ENCODE measurements at regions not wholly inside any gene's neighbourhood (a gene's known extent, or its start where the extent isn't known, plus 50 kb on each side); places are given as distances from the start of the nearest gene placed in this dataset.
"Not testable (repeated sequence)": the region's sequence is repeated elsewhere in the genome, so short reads cannot be mapped to it uniquely, and the experiment has no call there.

GRCh38 chr1:143842058-143842457 lies 129.7 kb downstream of the FAM72C start:
- DNase-seq (ENCODE audit: low read depth in 2 of 3, low spot score in 2 of 3), result not testable (repeated sequence)

GRCh38 chr1:143839182-143839581 lies 132.6 kb downstream of the FAM72C start:
- DNase-seq (ENCODE audit: low read depth in 2 of 3, low spot score in 2 of 3), result not testable (repeated sequence)

- not testable (repeated sequence) for DNase-seq (ENCODE audit: low read depth in 2 of 3, low spot score in 2 of 3)
These were observed 133.2 kb downstream of the FAM72C start for GRCh38 chr1:143838598-143838929.

- DNase-seq (ENCODE audit: low read depth in 2 of 3, low spot score in 2 of 3), result not testable (repeated sequence)
These were observed 133.7 kb downstream of the FAM72C start for GRCh38 chr1:143837924-143838597.

- DNase-seq (ENCODE audit: low read depth in 2 of 3, low spot score in 2 of 3), result not testable (repeated sequence)
These were observed 138.4 kb downstream of the FAM72C start for GRCh38 chr1:143833376-143833775.

GRCh38 chr1:143832379-143832716 lies 139.4 kb downstream of the FAM72C start:
- DNase-seq (ENCODE audit: low read depth in 2 of 3, low spot score in 2 of 3), result not testable (repeated sequence)

- DNase-seq (ENCODE audit: low read depth in 2 of 3, low spot score in 2 of 3), result not testable (repeated sequence)
These were observed 140.1 kb downstream of the FAM72C start for GRCh38 chr1:143831479-143832378.

GRCh38 chr1:143826162-143826561 lies 145.6 kb downstream of the FAM72C start:
- DNase-seq (ENCODE audit: low read depth in 2 of 3, low spot score in 2 of 3), result not testable (repeated sequence)

GRCh38 chr1:143824266-143824665 lies 147.5 kb downstream of the FAM72C start:
- not testable (repeated sequence) for DNase-seq (ENCODE audit: low read depth in 2 of 3, low spot score in 2 of 3)

- not testable (repeated sequence) for DNase-seq (ENCODE audit: low read depth in 2 of 3, low spot score in 2 of 3)
These were observed 151.7 kb downstream of the FAM72C start for GRCh38 chr1:143820058-143820457.

GRCh38 chr1:143816369-143816768 lies 155.4 kb downstream of the FAM72C start:
- not testable (repeated sequence) for DNase-seq (ENCODE audit: low read depth in 2 of 3, low spot score in 2 of 3)

GRCh38 chr1:143805374-143805773 lies 166.4 kb downstream of the FAM72C start:
- DNase-seq (ENCODE audit: low read depth in 2 of 3, low spot score in 2 of 3), result not testable (repeated sequence)

- not testable (repeated sequence) for DNase-seq (ENCODE audit: low read depth in 2 of 3, low spot score in 2 of 3)
These were observed 167.0 kb downstream of the FAM72C start for GRCh38 chr1:143804707-143805356.

- peak in 2 of 3 experiments; percentile 2 to 6 for DNase-seq (ENCODE audit: low read depth in 2 of 3, low spot score in 2 of 3)
These were observed 167.8 kb downstream of the FAM72C start for GRCh38 chr1:143803927-143804411.

- not testable (repeated sequence) for DNase-seq (ENCODE audit: low read depth in 2 of 3, low spot score in 2 of 3)
These were observed 168.7 kb downstream of the FAM72C start for GRCh38 chr1:143803095-143803494.

GRCh38 chr1:143799568-143800187 lies 172.1 kb downstream of the FAM72C start:
- DNase-seq (ENCODE audit: low read depth in 2 of 3, low spot score in 2 of 3), result not testable (repeated sequence)

GRCh38 chr1:143796369-143796768 lies 175.4 kb downstream of the FAM72C start:
- not testable (repeated sequence) for DNase-seq (ENCODE audit: low read depth in 2 of 3, low spot score in 2 of 3)

GRCh38 chr1:143792047-143792937 lies 179.5 kb downstream of the FAM72C start:
- not testable (repeated sequence) for DNase-seq (ENCODE audit: low read depth in 2 of 3, low spot score in 2 of 3)

GRCh38 chr1:143786381-143786780 lies 185.4 kb downstream of the FAM72C start:
- not testable (repeated sequence) for DNase-seq (ENCODE audit: low read depth in 2 of 3, low spot score in 2 of 3)

GRCh38 chr1:143785883-143786282 lies 185.9 kb downstream of the FAM72C start:
- not testable (repeated sequence) for DNase-seq (ENCODE audit: low read depth in 2 of 3, low spot score in 2 of 3)

All from activated CD8-positive, alpha-beta memory T cell treated with anti-CD3 and anti-CD28 coated beads for 48 hours (primary cell).